ENCODE measurements at regions not wholly inside any gene's neighbourhood (a gene's known extent, or its start where the extent isn't known, plus 50 kb on each side); places are given as distances from the start of the nearest gene placed in this dataset.

GRCh38 chr20:46811224-46812084, 83.2 kb upstream of the EYA2 start:
- DNase-seq (no peak), ATAC-seq (no peak)
- H3K4me3 ChIP-seq: peak overlapping the region in 1 of 12 donors; percentile 23
- H3K9me3 ChIP-seq: no peaks in the 10 kb centered on the region
- peaks cover 11 to 61% (median 22%) of the 10 kb centered on the region in 9 donors for H3K27me3 ChIP-seq
- intact Hi-C loops (cut with DNase I): no loop called here
- TF ChIP-seq POLR2A (IDR thresholded peaks at IDR 0.05): no peak
- TF ChIP-seq, protein P1, sequence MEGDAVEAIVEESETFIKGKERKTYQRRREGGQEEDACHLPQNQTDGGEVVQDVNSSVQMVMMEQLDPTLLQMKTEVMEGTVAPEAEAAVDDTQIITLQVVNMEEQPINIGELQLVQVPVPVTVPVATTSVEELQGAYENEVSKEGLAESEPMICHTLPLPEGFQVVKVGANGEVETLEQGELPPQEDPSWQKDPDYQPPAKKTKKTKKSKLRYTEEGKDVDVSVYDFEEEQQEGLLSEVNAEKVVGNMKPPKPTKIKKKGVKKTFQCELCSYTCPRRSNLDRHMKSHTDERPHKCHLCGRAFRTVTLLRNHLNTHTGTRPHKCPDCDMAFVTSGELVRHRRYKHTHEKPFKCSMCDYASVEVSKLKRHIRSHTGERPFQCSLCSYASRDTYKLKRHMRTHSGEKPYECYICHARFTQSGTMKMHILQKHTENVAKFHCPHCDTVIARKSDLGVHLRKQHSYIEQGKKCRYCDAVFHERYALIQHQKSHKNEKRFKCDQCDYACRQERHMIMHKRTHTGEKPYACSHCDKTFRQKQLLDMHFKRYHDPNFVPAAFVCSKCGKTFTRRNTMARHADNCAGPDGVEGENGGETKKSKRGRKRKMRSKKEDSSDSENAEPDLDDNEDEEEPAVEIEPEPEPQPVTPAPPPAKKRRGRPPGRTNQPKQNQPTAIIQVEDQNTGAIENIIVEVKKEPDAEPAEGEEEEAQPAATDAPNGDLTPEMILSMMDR (IDR thresholded peaks at IDR 0.05): no peak
- 9 to 19% (median 15%) methylated on average over 23 to 54 of the region's 54 CpGs for WGBS, 4 donors
- H3K27ac ChIP-seq: no peak overlapping the region
- H3K4me1 ChIP-seq: peaks cover 0 to 7% (median 0%) of the 10 kb centered on the region in 12 donors
- no peaks in the 10 kb centered on the region for H3K36me3 ChIP-seq

- DNase-seq: no peak
- TF ChIP-seq, protein P1 (IDR thresholded peaks at IDR 0.05): no peak
- no peak for TF ChIP-seq POLR2A (IDR thresholded peaks at IDR 0.05)
- H3K27ac ChIP-seq: no peak overlapping the region
- H3K36me3 ChIP-seq: no peaks in the 10 kb centered on the region
- intact Hi-C loops (cut with DNase I): no loop called here
- 50 to 65% (median 52%) methylated on average over 8 of the region's 8 CpGs for WGBS, 4 donors
- H3K4me1 ChIP-seq: peaks cover 0 to 7% (median 0%) of the 10 kb centered on the region in 12 donors
- no peak overlapping the region for H3K4me3 ChIP-seq
- H3K9me3 ChIP-seq: no peaks in the 10 kb centered on the region
- peaks cover 11 to 68% (median 22%) of the 10 kb centered on the region in 9 donors for H3K27me3 ChIP-seq
- ATAC-seq: no peak
These were observed 80.0 kb upstream of the EYA2 start for GRCh38 chr20:46814366-46815232.

GRCh38 chr20:46816097-46816496, 78.5 kb upstream of the EYA2 start:
- H3K36me3 ChIP-seq: no peaks in the 10 kb centered on the region
- no peak for TF ChIP-seq POLR2A (IDR thresholded peaks at IDR 0.05)
- TF ChIP-seq, protein P1 (IDR thresholded peaks at IDR 0.05): no peak
- intact Hi-C loops (cut with DNase I): no loop called here
- H3K9me3 ChIP-seq: no peaks in the 10 kb centered on the region
- peaks cover 0 to 6% (median 0%) of the 10 kb centered on the region in 12 donors for H3K4me1 ChIP-seq
- H3K27me3 ChIP-seq: peaks cover 6 to 65% (median 18%) of the 10 kb centered on the region in 9 donors
- no peak overlapping the region for H3K4me3 ChIP-seq
- 76 to 81% (median 80%) methylated on average over 5 of the region's 5 CpGs for WGBS, 4 donors
- no peak overlapping the region for H3K27ac ChIP-seq
- DNase-seq (no peak), ATAC-seq (no peak)
